HCT116 (cell line): ENCODE measurements at regions not wholly inside any gene's neighbourhood (a gene's known extent, or its start where the extent isn't known, plus 50 kb on each side); places are given as distances from the start of the nearest gene placed in this dataset.

ENCODE experiments used
- ATAC-seq: fragments of 200-7000 bp; cut with Tn5 transposase; 2 replicates; pipeline ENCODE4 v1.9.1; 2020; ENCODE audit warnings: mild to moderate bottlenecking, moderate library complexity
- BruUV-seq: library from RNA; stranded (reverse); fragments of 400-500 nt; replicated peaks from 2 replicates; lab custom pipeline; 2021; lab: Mats Ljungman, UMichigan
- CTCF ChIA-PET: fragments of 300-600 bp; sonication (Branson Sonifier 250); formaldehyde crosslinking; loops from one replicate; lab custom pipeline; 2021; ENCODE audit warnings: antibody characterized with exemption; lab: Charles Lee
- POLR2A ChIA-PET: fragments of 300-600, 350-600 bp; sonication (Branson Sonifier 250); formaldehyde crosslinking; loops from one replicate; lab custom pipeline; 2021; ENCODE audit warnings: antibody characterized with exemption; lab: Charles Lee
- RAD21 ChIA-PET, 2 experiments: fragments of 300-600 bp; sonication (Branson Sonifier 250); formaldehyde crosslinking; loops; one replicate each; lab custom pipeline; 2023; ENCODE audit warnings: low total read pairs in 2 of 2; ENCODE audit not compliant: uncharacterized antibody in 2 of 2, unreplicated experiment in 2 of 2, low non-redundant PET in 1 of 2; lab: Charles Lee
- DNase-seq: peaks from one replicate; pipeline ENCODE4 v3.0.0-alpha.2; 2010; ENCODE audit warnings: low read depth, low spot score
- H2AFZ ChIP-seq: fragments of 200-600 bp; shearing (Covaris generic), sonication (generic); 2 replicates; pipeline ENCODE4 v1.6.1; 2017; ENCODE audit warnings: low read depth, mixed run types, mixed read lengths, antibody characterized with exemption, low read length; ENCODE audit not compliant: poor library complexity, severe bottlenecking
- H3K27ac ChIP-seq: 2 replicates; pipeline ENCODE4 v1.5.1; 2012; ENCODE audit warnings: low read depth, low read length
- H3K27me3 ChIP-seq: fragments of 200-600 bp; sonication (generic); 2 replicates; pipeline ENCODE4 v1.6.1; 2016; ENCODE audit warnings: mixed run types, low read length, mixed read lengths; ENCODE audit not compliant: insufficient read depth
- H3K36me3 ChIP-seq, 2 experiments: fragments of 200-500 bp in 1 of 2; fragments of 200-600 bp in 1 of 2; sonication (Bioruptor generic) in 1 of 2; sonication (generic) in 1 of 2; 2 replicates each; pipeline versions ENCODE4 v1.5.1 to v1.6.1; 2014 to 2016; ENCODE audit warnings: low read length in 2 of 2, inconsistent platforms in 1 of 2, mixed read lengths in 1 of 2, mixed run types in 1 of 2; ENCODE audit not compliant: insufficient read depth in 2 of 2, control insufficient read depth in 1 of 2
- H3K4me1 ChIP-seq, 2 experiments: fragments of 200-600 bp in 1 of 2; sonication (generic) in 1 of 2; 2 replicates each; pipeline versions ENCODE4 v1.5.1 to v1.6.1; 2012 to 2017; ENCODE audit warnings: low read length in 2 of 2, inconsistent platforms in 1 of 2, mild to moderate bottlenecking in 1 of 2, mixed read lengths in 1 of 2, mixed run types in 1 of 2, moderate library complexity in 1 of 2; ENCODE audit not compliant: insufficient read depth in 2 of 2, control insufficient read depth in 1 of 2
- H3K4me2 ChIP-seq: fragments of 200-600 bp; sonication (generic); 2 replicates; pipeline ENCODE4 v1.6.1; 2017; ENCODE audit warnings: mixed run types, low read length, mixed read lengths
- H3K4me3 ChIP-seq, 2 experiments: fragments of 200-600 bp in 1 of 2; sonication (generic) in 1 of 2; replicated peaks in 1 of 2; 2 replicates each; pipeline ENCODE4 v1.5.1; 2011 to 2016; ENCODE audit warnings: low read length in 2 of 2, control low read depth in 1 of 2, low read depth in 1 of 2, mild to moderate bottlenecking in 1 of 2, mixed read lengths in 1 of 2, mixed run types in 1 of 2
- H3K79me2 ChIP-seq: fragments of 200-600 bp; sonication (generic); 2 replicates; pipeline ENCODE4 v1.6.1; 2017; ENCODE audit warnings: mild to moderate bottlenecking, mixed run types, low read length, moderate library complexity, mixed read lengths; ENCODE audit not compliant: insufficient read depth
- H3K9ac ChIP-seq: fragments of 200-600 bp; sonication (generic); 2 replicates; pipeline ENCODE4 v1.6.1; 2016; ENCODE audit warnings: low read length, mixed read lengths
- H3K9me2 ChIP-seq: fragments of 200-600 bp; sonication (generic), shearing (Covaris generic); 2 replicates; pipeline ENCODE4 v1.6.1; 2017; ENCODE audit warnings: mixed run types, mild to moderate bottlenecking, moderate library complexity; ENCODE audit not compliant: insufficient read depth
- H3K9me3 ChIP-seq, 2 experiments: fragments of 200-500 bp in 1 of 2; fragments of 200-600 bp in 1 of 2; sonication (Bioruptor generic) in 1 of 2; sonication (generic) in 1 of 2; 2 replicates each; pipeline ENCODE4 v1.6.1; 2014 to 2017; ENCODE audit warnings: low read length in 2 of 2, mixed read lengths in 2 of 2, inconsistent platforms in 1 of 2, low read depth in 1 of 2, mild to moderate bottlenecking in 1 of 2, mixed run types in 1 of 2, moderate library complexity in 1 of 2; ENCODE audit not compliant: control insufficient read depth in 1 of 2, insufficient read depth in 1 of 2
- H4K20me1 ChIP-seq: fragments of 200-600 bp; sonication (generic), shearing (Covaris generic); 2 replicates; pipeline ENCODE4 v1.6.1; 2017; ENCODE audit warnings: mixed run types, mild to moderate bottlenecking, moderate library complexity; ENCODE audit not compliant: insufficient read depth
- ATF3 ChIP-seq: IDR thresholded peaks from 2 replicates; pipeline ENCODE4 v1.6.1; 2012
- CEBPB ChIP-seq: IDR thresholded peaks from 2 replicates; pipeline ENCODE4 v1.6.1; 2012; ENCODE audit warnings: low read depth
- CTCF ChIP-seq, 3 experiments: fragments of 200-600 bp in 1 of 3; sonication (generic) in 1 of 3; IDR thresholded peaks in 2 of 3; conservative IDR thresholded peaks in 1 of 3; 2 replicates each; pipeline ENCODE4 v1.5.1; 2012 to 2017; ENCODE audit warnings: low read depth in 2 of 3, low read length in 2 of 3, antibody characterized with exemption in 1 of 3, borderline replicate concordance in 1 of 3, control low read depth in 1 of 3, mild to moderate bottlenecking in 1 of 3, mixed read lengths in 1 of 3, mixed run types in 1 of 3, moderate library complexity in 1 of 3; ENCODE audit not compliant: insufficient read depth in 1 of 3
- ELF1 ChIP-seq: IDR thresholded peaks from 2 replicates; pipeline ENCODE4 v1.6.1; 2012; ENCODE audit warnings: low read depth, borderline replicate concordance
- EZH2 ChIP-seq: fragments of 200-600 bp; sonication (generic); IDR thresholded peaks from 2 replicates; pipeline ENCODE4 v1.6.1; 2017; ENCODE audit warnings: antibody characterized with exemption, mixed run types
- EZH2phosphoT487 ChIP-seq: fragments of 200-600 bp; IDR thresholded peaks from 2 replicates; pipeline ENCODE4 v1.6.1; 2018; ENCODE audit warnings: antibody characterized with exemption, borderline replicate concordance
- FOSL1 ChIP-seq: IDR thresholded peaks from 2 replicates; pipeline ENCODE4 v1.6.1; 2012; ENCODE audit warnings: low read depth
- JUND ChIP-seq: IDR thresholded peaks from 2 replicates; pipeline ENCODE4 v1.6.1; 2012
- POLR2A ChIP-seq: IDR thresholded peaks from 2 replicates; pipeline ENCODE4 v1.7.0; 2011; ENCODE audit warnings: borderline replicate concordance; ENCODE audit not compliant: insufficient read depth, insufficient read length; ENCODE audit errors: extremely low read depth
- POLR2AphosphoS5 ChIP-seq: IDR thresholded peaks from 2 replicates; pipeline ENCODE4 v1.6.1; 2011; ENCODE audit warnings: mild to moderate bottlenecking, low read depth, low read length, moderate library complexity
- RAD21 ChIP-seq: IDR thresholded peaks from 2 replicates; pipeline ENCODE4 v1.6.1; 2012; ENCODE audit warnings: low read depth, mild to moderate bottlenecking
- REST ChIP-seq: IDR thresholded peaks from 2 replicates; pipeline ENCODE4 v1.6.1; 2012; ENCODE audit warnings: low read depth
- SIN3A ChIP-seq: IDR thresholded peaks from 2 replicates; pipeline ENCODE4 v1.6.1; 2012; ENCODE audit warnings: low read depth
- SRF ChIP-seq: IDR thresholded peaks from 2 replicates; pipeline ENCODE4 v1.6.1; 2012; ENCODE audit warnings: low read depth
- TCF7L2 ChIP-seq: IDR thresholded peaks from 2 replicates; pipeline ENCODE4 v1.7.0; 2011; ENCODE audit warnings: borderline replicate concordance, inconsistent platforms; ENCODE audit not compliant: insufficient read depth, insufficient read length; ENCODE audit errors: extremely low read depth
- YY1 ChIP-seq: IDR thresholded peaks from 2 replicates; pipeline ENCODE4 v1.6.1; 2011; ENCODE audit warnings: low read length, low read depth, moderate library complexity, mild to moderate bottlenecking; ENCODE audit not compliant: insufficient replicate concordance; ENCODE audit errors: extremely low read depth
- ZFX ChIP-seq: fragments of 450-650 bp; IDR thresholded peaks from 2 replicates; pipeline ENCODE4 v1.6.1; 2017
- intact Hi-C: fragments of 100-400 bp; cut with micrococcal nuclease; formaldehyde crosslinking; loops from 2 replicates; pipeline ENCODE4 v1.10.0; 2022

DNA sequence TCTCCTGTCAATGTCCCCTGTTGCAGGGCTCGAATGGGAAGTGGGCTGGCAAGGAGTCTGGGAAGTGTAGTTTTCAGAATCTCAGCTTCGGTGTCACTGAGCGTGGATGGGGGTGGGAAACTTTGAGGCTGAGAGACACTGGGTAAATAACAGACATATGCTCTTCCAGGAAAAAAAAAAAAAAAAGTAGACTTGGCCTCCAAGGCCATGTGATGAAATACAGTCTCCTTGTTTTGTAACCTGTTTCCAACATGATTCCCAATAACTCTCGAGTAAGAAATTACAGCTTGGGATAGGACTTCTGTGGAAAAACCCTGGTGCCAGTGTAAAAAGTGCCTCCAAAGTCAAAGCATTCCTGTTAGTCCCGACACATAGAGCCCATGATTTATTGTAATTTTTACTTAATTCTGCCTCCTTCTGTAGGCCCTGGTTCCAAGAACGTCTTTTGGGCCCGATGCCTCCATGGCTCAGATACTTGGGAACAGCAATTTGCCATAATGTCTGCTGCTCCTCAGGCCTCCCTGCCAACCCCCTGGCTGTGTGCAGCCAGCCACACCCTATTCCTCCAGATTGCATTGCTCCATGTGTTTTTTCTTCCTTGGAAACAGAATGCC lies 119.5 kb upstream of the TNC start:
- Histone ChIP-seq H3K27me3 (no peaks in the 10 kb centered on the region), H3K9me2 (no peaks in the 10 kb centered on the region), H2AFZ (no peak overlapping the region), H3K27ac (no peak overlapping the region), H3K79me2 (no peaks in the 10 kb centered on the region), H3K9me3 (no peaks in the 10 kb centered on the region), H3K9ac (no peak overlapping the region), H3K4me3 (no peak overlapping the region), H3K4me1 (peaks cover 5 to 15% of the 10 kb centered on the region in 2 experiments; a peak in 3 of 4 replicates), H3K36me3 (no peaks in the 10 kb centered on the region), H3K4me2 (no peak overlapping the region), H4K20me1 (no peaks in the 10 kb centered on the region)
- CTCF ChIA-PET = no interaction called here
- intact Hi-C loops = no loop called here
- TF ChIP-seq CEBPB (no peak), TCF7L2 (no peak), ELF1 (no peak), ATF3 (no peak), JUND (no peak), POLR2AphosphoS5 (no peak), SIN3A (no peak)
- ATAC-seq = no peak
- RAD21 ChIA-PET = no interaction called here
- DNase-seq = no peak
- no TSS peak for BruUV-seq
- POLR2A ChIA-PET = no interaction called here

DNA sequence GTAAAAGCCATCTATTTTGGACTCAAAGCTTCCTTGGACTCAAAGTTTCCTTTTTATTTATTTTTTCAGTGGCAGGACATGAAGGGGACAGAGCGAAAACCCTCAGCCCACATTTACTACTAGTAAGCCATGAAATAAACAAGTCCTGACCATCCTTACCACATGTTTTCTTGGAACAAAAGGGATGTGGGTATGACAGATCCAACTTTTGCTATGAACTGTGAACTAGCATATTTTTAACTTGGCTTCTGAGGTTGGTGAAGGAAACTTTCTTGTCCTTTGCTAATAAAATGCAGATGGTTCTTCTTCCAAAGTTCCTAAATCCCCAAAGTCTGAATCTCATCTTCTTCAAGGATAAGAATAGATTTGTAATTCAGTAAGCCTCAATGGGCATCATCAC lies 122.7 kb upstream of the TNC start:
- CTCF ChIA-PET = no interaction called here
- H3K36me3 ChIP-seq = no peaks in the 10 kb centered on the region
- no peak overlapping the region for H3K4me2 ChIP-seq
- H4K20me1 ChIP-seq = no peaks in the 10 kb centered on the region
- H3K9me2 ChIP-seq = no peaks in the 10 kb centered on the region
- H3K27ac ChIP-seq = no peak overlapping the region
- intact Hi-C loops = no loop called here
- no peak for ATAC-seq
- no peak overlapping the region for H2AFZ ChIP-seq
- DNase-seq = no peak
- no peaks in the 10 kb centered on the region for H3K4me1 ChIP-seq
- H3K27me3 ChIP-seq = no peaks in the 10 kb centered on the region
- H3K4me3 ChIP-seq = no peak overlapping the region
- no peak overlapping the region for H3K9ac ChIP-seq
- POLR2A ChIA-PET = no interaction called here
- RAD21 ChIA-PET = no interaction called here
- H3K9me3 ChIP-seq = no peaks in the 10 kb centered on the region
- no TSS peak for BruUV-seq
- no peaks in the 10 kb centered on the region for H3K79me2 ChIP-seq
- TF ChIP-seq EZH2phosphoT487 (no peak), REST (no peak), YY1 (no peak), EZH2 (no peak), POLR2AphosphoS5 (no peak), SRF (no peak), TCF7L2 (no peak), FOSL1 (no peak), POLR2A (no peak), RAD21 (no peak), ZFX (no peak), CTCF (IDR thresholded peaks at IDR 0.05 in 2 of 3, conservative IDR thresholded peaks at IDR 0.05 in 1 of 3; ENCODE audit: borderline replicate concordance in 1 of 3, insufficient read depth in 1 of 3, low read depth in 2 of 3, low read length in 2 of 3) (no peak)
